RWPE2 (cell line): ENCODE measurements at regions not wholly inside any gene's neighbourhood (a gene's known extent, or its start where the extent isn't known, plus 50 kb on each side); places are given as distances from the start of the nearest gene placed in this dataset.

ENCODE experiments used
- ATAC-seq: fragments of 200-7000 bp; cut with Tn5 transposase; 3 replicates; pipeline ENCODE4 v1.9.1; 2021; ENCODE audit warnings: low read depth
- DNase-seq: peaks from one replicate; pipeline ENCODE4 v3.0.0-alpha.2; 2020; ENCODE audit warnings: low spot score
- H3K27ac ChIP-seq: fragments of 450-650 bp; 2 replicates; pipeline ENCODE4 v1.5.1; 2017; ENCODE audit warnings: mild to moderate bottlenecking; ENCODE audit not compliant: poor library complexity, severe bottlenecking
- H3K27me3 ChIP-seq: fragments of 250-450 bp; sonication (Bioruptor Pico); 2 replicates; pipeline ENCODE4 v1.5.1; 2021; ENCODE audit warnings: mild to moderate bottlenecking, moderate library complexity; ENCODE audit not compliant: insufficient read depth, poor library complexity, severe bottlenecking
- H3K36me3 ChIP-seq: fragments of 250-450 bp; sonication (Bioruptor Pico); 2 replicates; pipeline ENCODE4 v1.5.1; 2020; ENCODE audit warnings: low read depth, mild to moderate bottlenecking, moderate library complexity
- H3K4me1 ChIP-seq: fragments of 250-450 bp; sonication (Bioruptor Pico); 2 replicates; pipeline ENCODE4 v1.5.1; 2021; ENCODE audit warnings: mild to moderate bottlenecking, moderate library complexity; ENCODE audit not compliant: insufficient read depth, poor library complexity, severe bottlenecking
- H3K4me3 ChIP-seq: fragments of 250-450 bp; sonication (Bioruptor Pico); 2 replicates; pipeline ENCODE4 v1.5.1; 2021; ENCODE audit warnings: mild to moderate bottlenecking, moderate library complexity; ENCODE audit not compliant: severe bottlenecking
- H3K9me3 ChIP-seq: fragments of 250-450 bp; sonication (Bioruptor Pico); 2 replicates; pipeline ENCODE4 v1.5.1; 2021; ENCODE audit warnings: mild to moderate bottlenecking, moderate library complexity; ENCODE audit not compliant: severe bottlenecking
- CTCF ChIP-seq: fragments of 450-650 bp; IDR thresholded peaks from one replicate; pipeline ENCODE4 v1.5.1; 2017; ENCODE audit warnings: mild to moderate bottlenecking, moderate library complexity; ENCODE audit not compliant: poor library complexity, severe bottlenecking

GRCh38 chr4:159540501-159540900 is 437.6 kb downstream of the RAPGEF2 start:
- Histone ChIP-seq H3K36me3 (no peaks in the 10 kb centered on the region), H3K27me3 (no peaks in the 10 kb centered on the region), H3K4me1 (no peaks in the 10 kb centered on the region), H3K9me3 (no peaks in the 10 kb centered on the region), H3K4me3 (no peak overlapping the region), H3K27ac (no peak overlapping the region)
- no peak for TF ChIP-seq CTCF
- ATAC-seq = no peak
- DNase-seq = no peak

- no peaks in the 10 kb centered on the region for H3K4me1 ChIP-seq
- TF ChIP-seq CTCF = no peak
- H3K27ac ChIP-seq = no peak overlapping the region
- H3K9me3 ChIP-seq = no peaks in the 10 kb centered on the region
- ATAC-seq (no peak), DNase-seq (no peak)
- H3K36me3 ChIP-seq = no peaks in the 10 kb centered on the region
- H3K27me3 ChIP-seq = no peaks in the 10 kb centered on the region
- H3K4me3 ChIP-seq = no peak overlapping the region
Observed at GRCh38 chr4:159541143-159541542, 438.3 kb downstream of the RAPGEF2 start.

GRCh38 chr4:159542296-159542695 is 439.4 kb downstream of the RAPGEF2 start:
- DNase-seq = no peak
- no peak for TF ChIP-seq CTCF

GRCh38 chr4:159543831-159544230 is 441.0 kb downstream of the RAPGEF2 start:
- ATAC-seq (no peak), DNase-seq (no peak)
- Histone ChIP-seq H3K4me3 (no peak overlapping the region), H3K36me3 (no peaks in the 10 kb centered on the region), H3K9me3 (no peaks in the 10 kb centered on the region), H3K27ac (no peak overlapping the region), H3K4me1 (peaks cover 7% of the 10 kb centered on the region), H3K27me3 (no peaks in the 10 kb centered on the region)
- TF ChIP-seq CTCF = no peak

More at GRCh38 chr4:159542296-159542695, 439.4 kb downstream of the RAPGEF2 start:
- no peaks in the 10 kb centered on the region for H3K4me1 ChIP-seq
- H3K9me3 ChIP-seq = no peaks in the 10 kb centered on the region
- no peaks in the 10 kb centered on the region for H3K27me3 ChIP-seq
- H3K4me3 ChIP-seq = no peak overlapping the region
- no peaks in the 10 kb centered on the region for H3K36me3 ChIP-seq
- H3K27ac ChIP-seq = no peak overlapping the region
- ATAC-seq = no peak

- no peaks in the 10 kb centered on the region for H3K27me3 ChIP-seq
- peaks cover 13% of the 10 kb centered on the region for H3K4me1 ChIP-seq
- no peak for TF ChIP-seq CTCF
- DNase-seq (no peak), ATAC-seq (no peak)
- H3K27ac ChIP-seq = no peak overlapping the region
- H3K36me3 ChIP-seq = no peaks in the 10 kb centered on the region
- no peaks in the 10 kb centered on the region for H3K9me3 ChIP-seq
- no peak overlapping the region for H3K4me3 ChIP-seq
Observed at GRCh38 chr4:159545556-159545955, 442.7 kb downstream of the RAPGEF2 start.
